Osteoblast (primary cell): ENCODE measurements at regions not wholly inside any gene's neighbourhood (a gene's known extent, or its start where the extent isn't known, plus 50 kb on each side); places are given as distances from the start of the nearest gene placed in this dataset.

Experiments
- DNase-seq: peaks from one replicate; pipeline ENCODE4 v3.0.0; 2011; ENCODE audit warnings: low spot score, mixed read lengths; ENCODE audit not compliant: insufficient read length; ENCODE audit errors: missing footprints
- H2AFZ ChIP-seq: 2 replicates; pipeline ENCODE4 v1.6.0; 2011; ENCODE audit warnings: mild to moderate bottlenecking, low read length
- H3K27ac ChIP-seq: 2 replicates; pipeline ENCODE4 v1.5.1; 2011; ENCODE audit warnings: mild to moderate bottlenecking, low read depth, low read length, moderate library complexity
- H3K27me3 ChIP-seq: 2 replicates; pipeline ENCODE4 v1.6.0; 2012; ENCODE audit warnings: mild to moderate bottlenecking, control low read depth, inconsistent platforms, low read length, moderate library complexity; ENCODE audit not compliant: insufficient read depth
- H3K36me3 ChIP-seq: 2 replicates; pipeline ENCODE4 v1.5.1; 2011; ENCODE audit warnings: mild to moderate bottlenecking, low read length, control low read depth, moderate library complexity; ENCODE audit not compliant: insufficient read depth
- H3K4me1 ChIP-seq: 2 replicates; pipeline ENCODE4 v1.5.1; 2011; ENCODE audit warnings: mild to moderate bottlenecking, low read length, control low read depth, moderate library complexity; ENCODE audit not compliant: insufficient read depth
- H3K4me2 ChIP-seq: 2 replicates; pipeline ENCODE4 v1.6.0; 2011; ENCODE audit warnings: mild to moderate bottlenecking, low read length; ENCODE audit not compliant: insufficient read depth
- H3K4me3 ChIP-seq: fragments of 200-600 bp; sonication (generic); 3 replicates; pipeline ENCODE4 v1.5.1; 2012; ENCODE audit warnings: mild to moderate bottlenecking, low read length, inconsistent platforms; ENCODE audit not compliant: insufficient read depth
- H3K79me2 ChIP-seq: 2 replicates; pipeline ENCODE4 v1.6.0; 2012; ENCODE audit warnings: mild to moderate bottlenecking, low read length, control low read depth, inconsistent platforms; ENCODE audit not compliant: insufficient read depth
- H3K9me3 ChIP-seq: 2 replicates; pipeline ENCODE4 v1.5.1; 2011; ENCODE audit warnings: low read depth, low read length, control low read depth
- H4K20me1 ChIP-seq: 2 replicates; pipeline ENCODE4 v1.6.0; 2012; ENCODE audit warnings: mild to moderate bottlenecking, low read length, control low read depth; ENCODE audit not compliant: insufficient read depth
- CTCF ChIP-seq: IDR thresholded peaks from 2 replicates; pipeline ENCODE4 v1.5.1; 2011; ENCODE audit warnings: mild to moderate bottlenecking, low read depth, low read length, moderate library complexity; ENCODE audit errors: extremely low read depth

- DNase-seq: peak; percentile 64
- TF ChIP-seq CTCF: no peak
- no peak overlapping the region for H3K27ac ChIP-seq
- no peak overlapping the region for H2AFZ ChIP-seq
- H3K36me3 ChIP-seq: no peaks in the 10 kb centered on the region
- H3K4me2 ChIP-seq: no peak overlapping the region
- no peaks in the 10 kb centered on the region for H3K9me3 ChIP-seq
- no peak overlapping the region for H3K4me3 ChIP-seq
- H4K20me1 ChIP-seq: no peaks in the 10 kb centered on the region
- no peaks in the 10 kb centered on the region for H3K27me3 ChIP-seq
- H3K79me2 ChIP-seq: no peaks in the 10 kb centered on the region
- no peaks in the 10 kb centered on the region for H3K4me1 ChIP-seq
These were observed 114.4 kb upstream of the FBXL7 start for GRCh38 chr5:15385553-15385952.

GRCh38 chr5:15385037-15385436 is 114.9 kb upstream of the FBXL7 start:
- Histone ChIP-seq H3K4me2 (no peak overlapping the region), H2AFZ (no peak overlapping the region), H3K4me1 (no peaks in the 10 kb centered on the region), H3K36me3 (no peaks in the 10 kb centered on the region), H3K9me3 (no peaks in the 10 kb centered on the region), H3K4me3 (no peak overlapping the region), H4K20me1 (no peaks in the 10 kb centered on the region), H3K27ac (no peak overlapping the region), H3K27me3 (no peaks in the 10 kb centered on the region), H3K79me2 (no peaks in the 10 kb centered on the region)
- no peak for TF ChIP-seq CTCF
- no peak for DNase-seq

- H3K36me3 ChIP-seq: no peaks in the 10 kb centered on the region
- H2AFZ ChIP-seq: no peak overlapping the region
- H3K4me2 ChIP-seq: no peak overlapping the region
- no peak overlapping the region for H3K27ac ChIP-seq
- no peaks in the 10 kb centered on the region for H3K79me2 ChIP-seq
- H3K4me1 ChIP-seq: no peaks in the 10 kb centered on the region
- no peaks in the 10 kb centered on the region for H3K27me3 ChIP-seq
- no peak for TF ChIP-seq CTCF
- no peak overlapping the region for H3K4me3 ChIP-seq
- H3K9me3 ChIP-seq: no peaks in the 10 kb centered on the region
- DNase-seq: no peak
- H4K20me1 ChIP-seq: no peaks in the 10 kb centered on the region
These were observed 115.4 kb upstream of the FBXL7 start for GRCh38 chr5:15384581-15384980.

GRCh38 chr5:15384176-15384575 is 115.8 kb upstream of the FBXL7 start:
- H3K4me2 ChIP-seq: no peak overlapping the region
- no peaks in the 10 kb centered on the region for H3K79me2 ChIP-seq
- no peaks in the 10 kb centered on the region for H3K27me3 ChIP-seq
- no peaks in the 10 kb centered on the region for H3K9me3 ChIP-seq
- no peak overlapping the region for H3K4me3 ChIP-seq
- H3K27ac ChIP-seq: no peak overlapping the region
- H3K36me3 ChIP-seq: no peaks in the 10 kb centered on the region
- no peak for TF ChIP-seq CTCF
- no peaks in the 10 kb centered on the region for H3K4me1 ChIP-seq
- no peak for DNase-seq
- no peaks in the 10 kb centered on the region for H4K20me1 ChIP-seq
- H2AFZ ChIP-seq: no peak overlapping the region
